ENCODE measurements at regions not wholly inside any gene's neighbourhood (a gene's known extent, or its start where the extent isn't known, plus 50 kb on each side); places are given as distances from the start of the nearest gene placed in this dataset.

GRCh38 chr14:37708481-37708880 is 113.1 kb downstream of the TTC6 start:
- Histone ChIP-seq H3K79me2 (replicated peaks; ENCODE audit: insufficient read depth, low read length) (no peaks in the 10 kb centered on the region), H4K20me1 (ENCODE audit: insufficient read depth) (no peaks in the 10 kb centered on the region), H3F3A (ENCODE audit: insufficient read depth, low read length, poor library complexity, severe bottlenecking) (no peaks in the 10 kb centered on the region), H3K9me3 (ENCODE audit: low read length) (no peaks in the 10 kb centered on the region), H3K9ac (ENCODE audit: low read length) (no peak overlapping the region), H3K27me3 (ENCODE audit: insufficient read depth, low read depth, low read length) (no peaks in the 10 kb centered on the region), H3K27ac (ENCODE audit: low read length) (no peak overlapping the region), H3K9me2 (ENCODE audit: insufficient read depth, low read length) (no peaks in the 10 kb centered on the region), H3K4me3 (ENCODE audit: low read length) (no peak overlapping the region), H3K36me3 (ENCODE audit: insufficient read depth, low read length) (no peaks in the 10 kb centered on the region), H3K4me2 (ENCODE audit: low read length) (no peak overlapping the region), H2AFZ (ENCODE audit: low read depth, low read length) (no peak overlapping the region)
- TF ChIP-seq RAD21 (conservative IDR thresholded peaks at IDR 0.05) (no peak), MXI1 (conservative IDR thresholded peaks at IDR 0.05; ENCODE audit: poor library complexity, severe bottlenecking) (no peak)

- Histone ChIP-seq H3K27me3 (ENCODE audit: insufficient read depth, low read depth, low read length) (no peaks in the 10 kb centered on the region), H3K9me3 (ENCODE audit: low read length) (no peaks in the 10 kb centered on the region), H3K27ac (ENCODE audit: low read length) (no peak overlapping the region), H3K9me2 (ENCODE audit: insufficient read depth, low read length) (no peaks in the 10 kb centered on the region), H3K4me2 (ENCODE audit: low read length) (no peak overlapping the region), H3F3A (ENCODE audit: insufficient read depth, low read length, poor library complexity, severe bottlenecking) (no peaks in the 10 kb centered on the region), H3K4me3 (ENCODE audit: low read length) (no peak overlapping the region), H4K20me1 (ENCODE audit: insufficient read depth) (no peaks in the 10 kb centered on the region), H3K36me3 (ENCODE audit: insufficient read depth, low read length) (no peaks in the 10 kb centered on the region), H3K9ac (ENCODE audit: low read length) (no peak overlapping the region), H3K79me2 (replicated peaks; ENCODE audit: insufficient read depth, low read length) (no peaks in the 10 kb centered on the region), H2AFZ (ENCODE audit: low read depth, low read length) (no peak overlapping the region)
- TF ChIP-seq RAD21 (conservative IDR thresholded peaks at IDR 0.05) (peak; percentile 75), MXI1 (conservative IDR thresholded peaks at IDR 0.05; ENCODE audit: poor library complexity, severe bottlenecking) (no peak), TAF1 (IDR thresholded peaks at IDR 0.05; ENCODE audit: low read depth) (no peak), REST (IDR thresholded peaks at IDR 0.05; ENCODE audit: borderline replicate concordance) (no peak), CTCF (IDR thresholded peaks at IDR 0.05; ENCODE audit: poor library complexity, severe bottlenecking) (peak; percentile 71), SMC3 (conservative IDR thresholded peaks at IDR 0.05; ENCODE audit: poor library complexity) (peak; percentile 75), POLR2AphosphoS5 (IDR thresholded peaks at IDR 0.05) (no peak), EZH2 (IDR thresholded peaks at IDR 0.05; ENCODE audit: borderline replicate concordance, insufficient read depth, low read length, poor library complexity, severe bottlenecking) (no peak), EP300 (conservative IDR thresholded peaks at IDR 0.05; ENCODE audit: poor library complexity, severe bottlenecking) (no peak)
Observed at GRCh38 chr14:37709419-37710195, 114.2 kb downstream of the TTC6 start.

All from neural cell (in vitro differentiated cells).